Hematopoietic multipotent progenitor cell (in vitro differentiated cells): ENCODE measurements at regions not wholly inside any gene's neighbourhood (a gene's known extent, or its start where the extent isn't known, plus 50 kb on each side); places are given as distances from the start of the nearest gene placed in this dataset. TPM values are rescaled to one million over a fixed set of nuclear protein-coding genes. Genes with fewer than 3 reads are reported as not detected.

Source experiments
- DNase-seq, 3 donors: peaks; one replicate each; pipeline ENCODE4 v3.0.0-alpha.2; 2011 to 2015; ENCODE audit warnings: low read depth in 2 of 3, low spot score in 2 of 3
- small RNA-seq: library from RNA; depleted of rRNA; stranded (forward); fragments of <200 nt; gene quantifications from one replicate; pipeline ENCODE3, GENCODE V24; 2012

DNA sequence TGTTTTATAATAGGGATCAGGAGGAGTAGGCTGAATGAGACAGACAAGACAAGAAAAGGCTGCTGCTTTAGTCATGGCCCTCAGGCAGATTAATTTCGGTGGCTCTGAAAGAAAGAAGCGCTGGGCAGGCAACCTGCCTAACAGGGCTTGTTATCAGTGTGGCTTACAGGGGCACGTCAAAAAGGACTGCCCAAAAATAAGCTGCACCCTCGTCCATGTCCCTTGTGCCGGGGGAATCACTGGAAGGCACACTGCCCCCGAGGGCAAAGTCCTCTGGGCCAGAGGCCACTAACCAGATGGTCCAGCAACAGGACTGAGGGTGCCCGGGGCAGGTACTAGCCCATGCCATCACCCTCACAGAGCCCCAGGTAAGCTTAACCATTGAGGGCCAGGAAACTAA is 188.5 kb downstream of the IGSF11 start:
- DNase-seq = no peak

Small RNA genes lying in the stretch of these regions (small RNA-seq; reads per million reads assigned to genes)
- gene MIR4447 (not detected), gene RF01884 (not detected), gene RNU5E-8P (not detected), gene RNU6-1200P (not detected)
